Activated naive CD8-positive, alpha-beta T cell treated with anti-CD3 and anti-CD28 coated beads for 36 hours (primary cell): ENCODE measurements at regions not wholly inside any gene's neighbourhood (a gene's known extent, or its start where the extent isn't known, plus 50 kb on each side); places are given as distances from the start of the nearest gene placed in this dataset.

Experiments
- DNase-seq: peaks from one replicate; pipeline ENCODE4 v3.0.0; 2021
- H3K27ac Mint-ChIP-seq: one replicate; pipeline ENCODE4 v1.8.0; 2022; ENCODE audit warnings: mild to moderate bottlenecking, moderate library complexity, mixed read lengths
- H3K27me3 Mint-ChIP-seq: one replicate; pipeline ENCODE4 v1.8.0; 2022; ENCODE audit warnings: mild to moderate bottlenecking, mixed read lengths
- H3K36me3 Mint-ChIP-seq: one replicate; pipeline ENCODE4 v1.8.0; 2021; ENCODE audit warnings: mild to moderate bottlenecking, mixed read lengths
- H3K4me1 Mint-ChIP-seq: one replicate; pipeline ENCODE4 v1.8.0; 2021; ENCODE audit warnings: mixed read lengths
- H3K4me3 Mint-ChIP-seq: one replicate; pipeline ENCODE4 v1.8.0; 2022; ENCODE audit warnings: mild to moderate bottlenecking, moderate library complexity, mixed read lengths
- H3K9me3 Mint-ChIP-seq: one replicate; pipeline ENCODE4 v1.8.0; 2022; ENCODE audit warnings: mixed read lengths

GRCh38 chr20:52722926-52723688 is 249.1 kb upstream of the TSHZ2 start:
- Mint-ChIP-seq H3K4me1 (peaks cover 8% of the 10 kb centered on the region), H3K27me3 (no peaks in the 10 kb centered on the region), H3K4me3 (no peak overlapping the region), H3K27ac (no peak overlapping the region), H3K9me3 (no peaks in the 10 kb centered on the region), H3K36me3 (no peaks in the 10 kb centered on the region)
- DNase-seq: no peak

GRCh38 chr20:52708137-52708536 is 264.0 kb upstream of the TSHZ2 start:
- H3K36me3 Mint-ChIP-seq: no peaks in the 10 kb centered on the region
- no peak overlapping the region for H3K27ac Mint-ChIP-seq
- H3K9me3 Mint-ChIP-seq: no peaks in the 10 kb centered on the region
- H3K27me3 Mint-ChIP-seq: no peaks in the 10 kb centered on the region
- H3K4me1 Mint-ChIP-seq: no peaks in the 10 kb centered on the region
- DNase-seq: no peak
- H3K4me3 Mint-ChIP-seq: no peak overlapping the region

- no peaks in the 10 kb centered on the region for H3K4me1 Mint-ChIP-seq
- H3K4me3 Mint-ChIP-seq: no peak overlapping the region
- DNase-seq: no peak
- H3K9me3 Mint-ChIP-seq: no peaks in the 10 kb centered on the region
- H3K27ac Mint-ChIP-seq: no peak overlapping the region
- no peaks in the 10 kb centered on the region for H3K27me3 Mint-ChIP-seq
- H3K36me3 Mint-ChIP-seq: no peaks in the 10 kb centered on the region
Measured at GRCh38 chr20:52704553-52704952, 267.6 kb upstream of the TSHZ2 start.

GRCh38 chr20:52688345-52688744 is 283.8 kb upstream of the TSHZ2 start:
- H3K27ac Mint-ChIP-seq: no peak overlapping the region
- no peak for DNase-seq
- H3K4me1 Mint-ChIP-seq: no peaks in the 10 kb centered on the region
- no peak overlapping the region for H3K4me3 Mint-ChIP-seq
- no peaks in the 10 kb centered on the region for H3K9me3 Mint-ChIP-seq
- H3K27me3 Mint-ChIP-seq: peaks cover 8% of the 10 kb centered on the region
- H3K36me3 Mint-ChIP-seq: no peaks in the 10 kb centered on the region

- no peak overlapping the region for H3K27ac Mint-ChIP-seq
- no peaks in the 10 kb centered on the region for H3K9me3 Mint-ChIP-seq
- no peaks in the 10 kb centered on the region for H3K36me3 Mint-ChIP-seq
Measured at GRCh38 chr20:52684905-52685304, 287.3 kb upstream of the TSHZ2 start.

GRCh38 chr20:52684176-52684575 is 288.0 kb upstream of the TSHZ2 start:
- Mint-ChIP-seq H3K4me1 (no peaks in the 10 kb centered on the region), H3K9me3 (no peaks in the 10 kb centered on the region), H3K27ac (no peak overlapping the region), H3K36me3 (no peaks in the 10 kb centered on the region), H3K4me3 (no peak overlapping the region), H3K27me3 (no peaks in the 10 kb centered on the region)
- no peak for DNase-seq

More at GRCh38 chr20:52684905-52685304, 287.3 kb upstream of the TSHZ2 start:
- no peaks in the 10 kb centered on the region for H3K4me1 Mint-ChIP-seq
- no peak for DNase-seq
- no peaks in the 10 kb centered on the region for H3K27me3 Mint-ChIP-seq
- no peak overlapping the region for H3K4me3 Mint-ChIP-seq

GRCh38 chr20:52683761-52684160 is 288.4 kb upstream of the TSHZ2 start:
- DNase-seq: no peak
- Mint-ChIP-seq H3K4me3 (no peak overlapping the region), H3K27me3 (no peaks in the 10 kb centered on the region), H3K4me1 (no peaks in the 10 kb centered on the region), H3K27ac (no peak overlapping the region), H3K36me3 (no peaks in the 10 kb centered on the region), H3K9me3 (no peaks in the 10 kb centered on the region)

- no peaks in the 10 kb centered on the region for H3K9me3 Mint-ChIP-seq
- H3K27ac Mint-ChIP-seq: no peak overlapping the region
- no peak overlapping the region for H3K4me3 Mint-ChIP-seq
- H3K36me3 Mint-ChIP-seq: no peaks in the 10 kb centered on the region
- no peaks in the 10 kb centered on the region for H3K4me1 Mint-ChIP-seq
- no peak for DNase-seq
- no peaks in the 10 kb centered on the region for H3K27me3 Mint-ChIP-seq
Measured at GRCh38 chr20:52682237-52682636, 289.9 kb upstream of the TSHZ2 start.

GRCh38 chr20:52681288-52681687 is 290.9 kb upstream of the TSHZ2 start:
- DNase-seq: no peak
- no peaks in the 10 kb centered on the region for H3K27me3 Mint-ChIP-seq
- H3K4me1 Mint-ChIP-seq: peaks cover 1% of the 10 kb centered on the region
- H3K4me3 Mint-ChIP-seq: no peak overlapping the region
- no peak overlapping the region for H3K27ac Mint-ChIP-seq
- H3K9me3 Mint-ChIP-seq: no peaks in the 10 kb centered on the region
- H3K36me3 Mint-ChIP-seq: no peaks in the 10 kb centered on the region

GRCh38 chr20:52677216-52677615 is 294.9 kb upstream of the TSHZ2 start:
- Mint-ChIP-seq H3K27ac (no peak overlapping the region), H3K4me1 (peaks cover 1% of the 10 kb centered on the region), H3K4me3 (no peak overlapping the region), H3K27me3 (no peaks in the 10 kb centered on the region), H3K9me3 (no peaks in the 10 kb centered on the region), H3K36me3 (no peaks in the 10 kb centered on the region)
- DNase-seq: no peak

GRCh38 chr20:52676283-52676995 is 295.7 kb upstream of the TSHZ2 start:
- H3K4me1 Mint-ChIP-seq: peaks cover 1% of the 10 kb centered on the region
- peaks cover 3% of the 10 kb centered on the region for H3K27me3 Mint-ChIP-seq
- no peak overlapping the region for H3K4me3 Mint-ChIP-seq
- no peak for DNase-seq
- H3K9me3 Mint-ChIP-seq: no peaks in the 10 kb centered on the region
- no peak overlapping the region for H3K27ac Mint-ChIP-seq
- H3K36me3 Mint-ChIP-seq: no peaks in the 10 kb centered on the region

- DNase-seq: no peak
- H3K27ac Mint-ChIP-seq: no peak overlapping the region
- H3K4me3 Mint-ChIP-seq: no peak overlapping the region
- no peaks in the 10 kb centered on the region for H3K36me3 Mint-ChIP-seq
- H3K9me3 Mint-ChIP-seq: no peaks in the 10 kb centered on the region
- peaks cover 4% of the 10 kb centered on the region for H3K27me3 Mint-ChIP-seq
- peaks cover 1% of the 10 kb centered on the region for H3K4me1 Mint-ChIP-seq
Measured at GRCh38 chr20:52675375-52675774, 296.8 kb upstream of the TSHZ2 start.

GRCh38 chr20:52668626-52669025 is 303.5 kb upstream of the TSHZ2 start:
- Mint-ChIP-seq H3K9me3 (no peaks in the 10 kb centered on the region), H3K4me3 (no peak overlapping the region), H3K36me3 (no peaks in the 10 kb centered on the region), H3K27me3 (peaks cover 8% of the 10 kb centered on the region), H3K4me1 (no peaks in the 10 kb centered on the region), H3K27ac (no peak overlapping the region)
- DNase-seq: no peak

GRCh38 chr20:52667358-52667757 is 304.8 kb upstream of the TSHZ2 start:
- Mint-ChIP-seq H3K27ac (no peak overlapping the region), H3K27me3 (peaks cover 8% of the 10 kb centered on the region), H3K4me1 (no peaks in the 10 kb centered on the region), H3K36me3 (no peaks in the 10 kb centered on the region), H3K9me3 (no peaks in the 10 kb centered on the region), H3K4me3 (no peak overlapping the region)
- no peak for DNase-seq

- H3K36me3 Mint-ChIP-seq: no peaks in the 10 kb centered on the region
- peaks cover 4% of the 10 kb centered on the region for H3K27me3 Mint-ChIP-seq
- no peak overlapping the region for H3K27ac Mint-ChIP-seq
- no peak for DNase-seq
- H3K9me3 Mint-ChIP-seq: no peaks in the 10 kb centered on the region
- no peak overlapping the region for H3K4me3 Mint-ChIP-seq
- no peaks in the 10 kb centered on the region for H3K4me1 Mint-ChIP-seq
Measured at GRCh38 chr20:52665441-52665840, 306.7 kb upstream of the TSHZ2 start.

GRCh38 chr20:52655395-52655794 is 316.8 kb upstream of the TSHZ2 start:
- no peaks in the 10 kb centered on the region for H3K4me1 Mint-ChIP-seq
- no peak overlapping the region for H3K4me3 Mint-ChIP-seq
- DNase-seq: no peak
- H3K36me3 Mint-ChIP-seq: no peaks in the 10 kb centered on the region
- no peaks in the 10 kb centered on the region for H3K27me3 Mint-ChIP-seq
- no peak overlapping the region for H3K27ac Mint-ChIP-seq
- H3K9me3 Mint-ChIP-seq: no peaks in the 10 kb centered on the region
